Stimulated activated CD4-positive, alpha-beta T cell treated with anti-CD3 and anti-CD28 coated beads, TNF-alpha, amount 100 ng/mL, for 1 hour (primary cell): ENCODE measurements at regions not wholly inside any gene's neighbourhood (a gene's known extent, or its start where the extent isn't known, plus 50 kb on each side); places are given as distances from the start of the nearest gene placed in this dataset.
"Not testable (repeated sequence)": the region's sequence is repeated elsewhere in the genome, so short reads cannot be mapped to it uniquely, and the experiment has no call there.

ENCODE experiments used
- DNase-seq, 3 donors: peaks; one replicate each; pipeline ENCODE4 v3.0.0-alpha.2; 2020; ENCODE audit warnings: low read depth in 3 of 3, low spot score in 1 of 3

DNA sequence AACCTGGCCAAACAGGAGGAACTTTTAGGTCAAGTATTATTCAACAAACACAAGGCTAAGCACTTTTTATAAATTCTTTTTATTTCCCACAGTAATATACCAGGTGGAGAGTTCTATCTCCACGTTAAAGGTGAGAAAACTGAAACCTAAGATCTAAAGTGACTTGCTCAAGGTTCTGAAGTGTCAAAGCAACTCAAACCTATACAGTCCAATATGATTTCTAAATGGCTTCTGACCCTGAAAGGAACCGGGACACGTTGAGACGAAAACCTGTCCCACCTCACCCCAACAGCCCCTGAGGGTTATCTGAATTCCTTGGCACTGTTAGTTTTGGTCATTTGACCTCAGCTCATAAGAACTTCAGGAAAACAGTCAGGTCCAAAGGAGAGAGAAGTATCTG is 814.5 kb upstream of the LRATD1 start:
- DNase-seq, result no peak

DNA sequence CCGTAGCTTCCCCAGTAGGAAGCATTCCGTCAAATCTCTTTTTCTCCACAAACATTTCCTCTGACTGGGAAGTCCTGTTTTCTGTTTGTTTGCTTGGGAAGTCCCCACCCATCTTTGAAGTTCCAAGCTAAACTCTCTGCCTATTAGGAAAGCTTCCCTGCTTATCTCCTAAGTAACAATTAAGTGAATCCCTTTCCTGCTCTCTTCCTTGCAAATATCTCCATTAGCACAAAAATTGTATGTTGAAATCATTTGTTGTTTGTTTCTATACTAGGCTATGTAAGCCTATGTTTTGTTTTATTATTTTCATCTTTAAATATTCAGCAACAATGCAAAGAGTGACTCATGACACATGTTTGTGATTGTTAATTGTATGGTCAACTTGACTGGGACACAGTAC is 812.6 kb upstream of the LRATD1 start:
- DNase-seq, result no peak

DNA sequence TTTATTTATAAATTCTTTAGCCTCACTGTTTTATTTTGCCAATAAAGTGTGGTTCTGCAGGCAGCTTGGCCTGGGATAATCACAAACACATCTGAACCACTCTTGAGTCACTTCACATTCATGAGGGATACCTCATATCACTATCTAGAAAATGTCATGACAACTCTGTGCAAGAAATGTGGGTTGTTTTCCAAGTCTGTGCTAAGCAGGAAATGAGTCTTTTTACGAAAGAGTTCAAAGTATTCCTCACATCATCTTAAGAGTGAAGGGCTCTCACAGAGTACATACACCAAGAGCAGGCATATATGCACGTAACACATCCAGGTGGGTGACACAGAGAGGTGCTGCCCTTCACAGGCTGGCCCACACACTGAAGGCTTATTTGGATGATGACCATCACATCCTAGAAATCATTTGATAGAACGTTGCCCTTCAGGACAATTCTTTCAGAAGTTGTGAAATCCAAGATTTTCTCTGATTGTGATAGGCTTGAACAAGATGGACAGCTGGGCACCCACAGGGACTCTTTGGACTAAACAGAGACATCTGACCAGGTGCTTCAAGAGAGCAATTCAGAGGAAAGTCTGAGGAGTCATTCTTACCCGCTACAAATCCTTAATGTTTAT is 811.1 kb upstream of the LRATD1 start:
- no peak for DNase-seq

DNA sequence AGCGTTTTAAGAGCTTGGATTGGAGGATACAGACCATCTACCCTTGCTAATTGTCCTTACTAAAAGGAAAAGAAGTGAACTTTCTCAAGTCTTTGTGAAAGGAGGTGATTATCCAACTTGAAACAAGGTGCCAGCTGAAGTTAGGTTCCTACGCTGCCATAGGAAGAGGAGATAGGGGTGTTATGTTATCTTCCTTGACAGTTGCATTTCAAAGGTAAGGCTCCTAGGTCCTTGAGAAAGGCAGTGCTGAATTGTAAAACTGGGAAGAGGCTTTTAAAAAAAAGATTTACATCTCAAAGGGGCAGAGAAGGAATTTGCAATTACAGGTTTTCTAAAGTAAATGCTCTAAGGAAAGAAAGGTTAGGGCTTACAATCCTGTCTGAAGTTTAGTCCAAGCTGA is 810.2 kb upstream of the LRATD1 start:
- DNase-seq, result no peak

DNA sequence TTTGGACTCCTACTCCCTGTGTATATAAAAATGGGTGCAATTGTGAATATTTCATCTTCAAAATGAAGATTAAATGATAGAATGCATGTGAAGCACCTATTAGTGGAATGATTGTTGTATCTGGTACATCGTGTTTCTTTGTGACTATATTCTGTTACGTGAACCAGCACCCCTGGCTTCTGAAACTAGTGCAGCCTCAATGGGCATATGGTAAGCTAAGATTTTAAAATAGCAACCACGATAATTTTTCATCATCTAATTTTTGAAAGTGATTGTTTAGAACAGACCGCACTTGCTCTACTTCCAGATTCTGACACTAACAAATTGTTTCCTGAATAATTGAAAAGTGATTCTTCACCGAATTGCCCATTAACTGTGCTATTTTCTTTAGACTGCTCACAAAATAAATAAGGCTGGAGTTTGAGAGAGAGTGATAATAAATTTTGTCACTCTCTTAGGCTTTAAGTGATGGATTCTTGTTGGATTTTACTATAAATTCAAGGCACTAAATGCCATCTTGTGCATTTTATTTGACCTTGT is 806.1 kb upstream of the LRATD1 start:
- DNase-seq, result no peak

DNA sequence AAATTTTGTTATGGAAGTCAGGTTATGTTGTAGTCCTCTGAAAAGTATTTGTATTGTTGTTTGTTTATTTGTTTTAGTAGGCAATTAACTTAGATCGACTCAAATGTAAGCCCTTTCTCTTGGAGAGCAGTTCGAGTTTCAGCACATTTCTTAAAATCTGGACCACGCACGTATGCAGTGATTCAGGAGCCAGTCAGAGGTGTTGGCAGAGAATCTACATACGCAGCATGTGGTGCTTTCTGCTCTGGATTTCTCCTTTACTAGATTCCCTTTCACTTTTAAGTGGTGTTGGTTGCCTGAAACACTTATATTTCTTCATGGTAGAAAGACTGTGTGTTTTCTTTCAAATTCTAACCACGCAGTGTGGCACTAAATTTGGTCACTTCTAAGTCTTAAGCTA is 773.9 kb upstream of the LRATD1 start:
- no peak for DNase-seq

DNA sequence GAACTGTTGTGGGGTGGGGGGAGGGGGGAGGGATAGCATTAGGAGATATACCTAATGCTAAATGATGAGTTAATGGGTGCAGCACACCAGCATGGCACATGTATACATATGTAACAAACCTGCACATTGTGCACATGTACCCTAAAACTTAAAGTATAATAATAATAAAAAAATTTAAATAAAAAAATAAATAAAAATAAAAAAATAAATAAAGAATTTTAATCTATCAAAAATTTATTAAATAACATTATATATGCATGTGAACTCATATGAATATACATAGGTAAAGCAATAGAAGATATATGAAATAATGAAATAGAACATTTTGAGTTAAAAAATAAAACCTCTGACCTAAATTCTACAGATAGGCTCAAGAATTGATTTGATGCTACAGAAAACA is 764.2 kb upstream of the LRATD1 start:
- not testable (repeated sequence) for DNase-seq

DNA sequence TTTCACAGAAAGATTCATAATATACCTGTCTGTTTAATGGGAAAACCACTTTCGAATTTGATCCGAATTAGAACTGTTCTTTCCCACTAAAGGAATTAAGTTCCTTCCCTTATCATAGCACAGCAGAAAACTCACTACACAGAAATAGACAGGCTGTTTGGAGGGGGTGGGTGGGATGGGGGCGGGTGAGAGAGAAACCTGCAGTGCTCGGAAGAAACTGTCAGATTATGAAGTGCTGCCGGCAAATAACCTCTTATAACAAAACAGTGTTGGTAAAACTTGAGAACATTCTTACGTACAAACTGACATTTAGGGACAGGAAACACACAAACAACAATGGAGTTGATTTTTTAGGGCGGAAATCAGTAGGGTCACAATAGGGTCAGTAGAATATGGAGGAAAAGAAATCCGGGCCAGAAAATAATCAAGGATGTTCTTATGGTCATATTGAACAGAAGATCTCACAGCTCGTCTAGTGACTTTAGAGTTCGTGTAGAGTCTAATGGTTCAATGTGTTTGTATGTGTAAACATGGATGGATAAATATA is 756.0 kb upstream of the LRATD1 start:
- DNase-seq, result no peak

DNA sequence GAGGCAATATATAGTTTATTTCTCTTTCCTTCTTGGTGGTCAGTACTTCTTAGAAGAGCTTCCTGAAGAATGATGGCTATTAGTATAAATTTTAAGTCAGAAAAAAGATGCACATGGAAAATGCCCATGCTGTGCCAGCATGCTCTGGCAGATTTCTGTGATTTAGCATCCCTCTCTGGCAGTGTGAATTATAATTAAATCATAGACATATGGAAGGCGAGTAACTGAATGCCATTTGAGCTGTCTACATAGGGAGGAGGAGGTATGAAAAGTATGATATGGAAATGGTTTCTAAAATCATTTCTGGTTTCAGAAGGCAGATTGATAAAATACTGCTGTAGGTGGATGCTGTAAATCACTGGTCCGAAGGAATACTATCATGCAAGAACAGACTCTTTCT is 754.9 kb upstream of the LRATD1 start:
- no peak for DNase-seq

DNA sequence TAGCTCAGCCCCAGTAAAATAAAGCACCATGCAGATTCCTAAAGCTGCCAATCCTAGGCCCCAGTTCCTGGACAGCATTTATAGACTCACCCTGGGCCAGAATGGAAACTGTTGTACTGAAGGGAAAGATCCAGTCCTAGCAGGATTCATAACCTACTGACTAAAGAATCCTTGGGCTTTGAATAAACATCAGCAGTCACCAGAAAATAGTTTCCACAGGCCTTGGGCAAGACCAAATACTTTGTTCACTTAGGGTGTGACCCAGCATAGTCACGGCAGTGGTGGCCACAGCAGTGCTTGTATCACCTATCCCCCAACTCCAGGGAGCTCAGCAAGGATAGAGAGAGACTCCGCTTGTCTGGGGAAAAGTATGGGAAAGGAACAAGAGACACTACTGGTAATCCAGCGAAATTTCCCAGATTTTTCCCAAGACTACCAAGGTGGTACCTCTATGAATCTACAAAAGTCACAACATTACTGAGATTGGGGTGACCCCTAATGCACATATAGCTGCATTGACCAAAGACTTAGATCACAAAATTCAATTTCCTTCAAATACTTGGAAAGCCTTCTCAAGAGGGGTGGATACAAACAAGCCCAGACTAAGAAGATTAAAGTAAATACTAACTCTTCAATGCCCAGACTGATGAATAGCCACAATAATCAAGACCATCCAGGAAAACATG is 748.1 kb upstream of the LRATD1 start:
- no peak for DNase-seq

DNA sequence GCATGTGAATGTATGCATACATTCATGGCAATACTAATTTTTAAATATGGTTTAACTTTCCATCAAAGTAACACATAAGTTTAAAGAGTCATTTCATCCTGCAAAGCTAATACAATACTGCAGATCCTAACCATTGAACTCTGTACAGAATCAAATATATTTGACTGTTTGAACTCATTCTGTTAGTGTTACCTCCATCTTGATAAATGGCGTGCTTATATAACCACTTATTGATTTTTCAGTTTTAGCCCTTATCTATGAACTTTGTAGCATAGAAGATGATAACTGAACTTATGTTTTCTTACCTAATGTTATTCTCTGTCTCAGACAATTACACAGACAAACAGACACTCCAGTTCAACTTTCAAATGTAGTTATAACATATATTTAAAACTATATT is 731.0 kb upstream of the LRATD1 start:
- no peak for DNase-seq

DNA sequence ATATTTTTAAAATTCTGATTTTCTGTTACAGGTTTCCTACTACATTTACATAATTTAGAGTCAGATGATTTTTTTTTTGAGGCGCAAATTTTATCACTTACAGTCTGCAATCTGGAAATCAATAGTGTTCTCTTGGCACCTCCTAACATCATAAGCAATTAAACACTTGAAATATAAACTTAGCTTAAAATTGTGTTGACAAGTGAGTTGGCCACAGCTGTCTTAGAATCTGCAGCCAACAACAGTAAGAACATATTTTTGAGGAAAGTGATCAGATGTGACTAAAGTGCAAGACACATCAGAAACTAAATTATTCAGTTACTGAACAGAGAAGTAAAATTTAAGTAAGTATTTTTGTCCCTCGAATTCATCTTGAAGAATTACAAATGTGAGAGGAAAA is 726.7 kb upstream of the LRATD1 start:
- no peak for DNase-seq

DNA sequence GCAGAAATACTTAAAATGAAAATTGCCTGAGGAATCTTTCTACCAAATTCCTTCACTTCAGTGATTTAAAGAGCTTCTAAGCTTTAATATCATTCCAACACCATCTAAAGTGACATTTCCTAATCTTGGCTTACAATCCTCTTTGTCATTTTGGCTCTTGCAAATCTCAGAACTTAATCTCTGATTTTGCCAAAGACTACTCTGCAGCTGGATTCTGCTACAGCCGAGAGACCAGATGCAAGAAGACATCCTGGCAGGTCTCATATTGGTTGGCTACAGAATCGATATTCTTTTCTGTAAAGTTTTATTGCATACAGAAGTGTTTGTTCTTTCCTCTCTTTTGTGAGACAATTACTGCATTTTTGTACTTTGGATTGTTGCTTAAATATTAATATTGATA is 716.5 kb upstream of the LRATD1 start:
- no peak for DNase-seq

DNA sequence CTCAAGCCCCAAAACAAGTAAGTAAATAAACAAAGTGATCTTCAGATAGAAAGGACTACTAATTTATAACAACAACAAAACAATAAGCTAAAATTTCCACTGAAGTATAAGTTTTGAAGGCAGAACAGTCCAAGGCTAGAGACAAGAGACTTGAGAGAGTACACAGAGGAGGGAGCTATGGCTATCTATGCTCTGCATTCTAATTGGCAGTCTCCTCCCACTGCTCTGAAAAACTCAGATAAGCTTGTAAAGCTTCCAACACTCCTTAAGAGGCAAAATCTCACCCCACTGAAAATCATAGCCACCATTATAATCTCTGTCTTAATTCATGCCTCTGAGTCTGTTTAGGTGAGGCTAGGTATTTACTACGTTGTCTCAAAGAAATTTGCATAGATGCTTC is 714.6 kb upstream of the LRATD1 start:
- no peak for DNase-seq

DNA sequence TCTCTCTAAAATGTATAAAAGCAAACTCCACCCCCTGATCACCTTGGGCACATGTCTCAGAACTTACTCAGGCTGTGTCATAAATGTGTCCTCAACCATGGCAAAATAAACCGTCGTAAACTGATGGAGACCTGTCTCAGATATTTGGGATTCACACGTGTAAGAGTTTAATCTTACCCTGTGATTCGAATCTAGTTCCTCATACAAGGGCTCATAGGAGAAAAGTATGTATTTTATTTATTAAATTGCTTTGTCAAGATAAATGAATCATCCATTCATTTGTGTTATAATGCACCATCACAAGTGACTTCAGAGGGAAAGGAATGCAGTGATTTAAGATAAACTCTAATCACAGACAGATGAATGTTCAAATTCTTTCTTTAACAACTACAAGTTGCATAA is 712.5 kb upstream of the LRATD1 start:
- DNase-seq, result no peak

DNA sequence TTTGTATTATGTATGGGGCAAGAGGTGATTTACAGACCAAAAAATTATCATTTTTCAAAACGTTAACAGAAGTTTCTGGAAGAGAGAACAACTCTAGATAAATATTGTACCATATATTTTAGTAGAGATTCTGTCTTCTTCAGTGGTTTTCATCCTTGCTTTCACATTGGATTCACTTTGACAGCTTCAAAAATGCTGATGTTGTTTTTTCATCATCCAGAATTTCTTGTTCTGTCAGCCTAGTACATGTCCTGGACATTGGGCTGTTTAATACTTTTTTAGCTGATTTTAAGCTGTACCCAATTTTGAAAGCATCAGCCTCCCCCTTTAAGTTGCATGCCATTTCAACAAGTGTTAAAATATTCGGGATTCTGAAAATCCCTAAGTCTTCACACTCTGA is 711.3 kb upstream of the LRATD1 start:
- no peak for DNase-seq

DNA sequence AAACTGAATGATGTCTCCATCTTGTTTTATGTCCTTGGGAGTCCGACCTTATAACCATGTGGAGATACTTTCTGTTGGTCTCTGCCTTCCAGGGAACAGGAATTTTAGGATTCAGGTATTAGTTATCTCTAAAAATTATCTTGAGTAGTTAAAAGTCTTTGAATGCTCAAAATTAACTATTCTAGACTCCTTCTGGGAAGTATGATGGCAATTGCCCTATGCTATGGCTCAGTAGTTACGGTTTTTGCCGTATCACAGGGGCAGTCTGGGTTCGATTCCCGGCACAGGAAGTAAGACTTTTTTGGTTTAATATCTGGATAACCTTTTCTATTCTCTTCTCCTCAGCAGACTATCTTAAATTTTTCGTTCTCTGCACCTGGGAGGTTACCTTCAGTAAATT is 708.7 kb upstream of the LRATD1 start:
- DNase-seq, result no peak

DNA sequence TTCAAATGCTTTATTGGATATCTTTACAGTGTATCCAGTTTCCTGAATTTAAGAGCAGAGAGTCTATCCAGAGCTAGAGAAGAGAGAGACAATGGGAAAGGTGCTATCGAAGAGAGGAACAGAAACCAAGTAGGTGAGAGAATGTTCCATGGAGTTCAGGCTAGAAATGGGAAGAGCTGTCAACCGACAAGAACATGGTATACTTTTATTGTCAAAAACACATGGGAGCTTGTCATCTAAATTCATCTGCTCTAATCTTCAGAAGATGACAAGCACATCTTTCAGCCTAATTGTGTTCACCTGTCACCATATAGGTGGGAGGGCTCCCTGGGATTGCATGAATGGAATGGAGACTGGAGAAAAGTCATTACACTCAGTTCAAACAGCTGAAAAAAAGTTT is 690.4 kb upstream of the LRATD1 start:
- no peak for DNase-seq

DNA sequence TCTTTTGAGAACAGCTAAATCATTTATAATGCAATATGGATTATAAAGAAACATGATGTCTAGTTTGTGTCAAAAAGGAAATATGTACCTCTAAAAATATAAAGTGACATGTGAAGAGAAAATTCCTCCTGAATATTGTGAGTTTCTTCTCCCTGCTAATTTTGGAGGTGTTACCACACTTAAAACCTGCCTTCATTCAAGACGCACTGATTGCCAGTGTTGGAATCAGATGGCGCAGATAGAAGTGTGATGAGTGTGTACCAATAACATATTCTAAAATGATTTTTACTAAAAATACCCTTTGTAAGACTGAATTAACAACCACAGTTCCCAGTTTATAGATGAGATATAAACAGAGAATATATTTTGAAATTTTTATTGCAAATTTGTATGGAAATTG is 681.8 kb upstream of the LRATD1 start:
- DNase-seq, result no peak

DNA sequence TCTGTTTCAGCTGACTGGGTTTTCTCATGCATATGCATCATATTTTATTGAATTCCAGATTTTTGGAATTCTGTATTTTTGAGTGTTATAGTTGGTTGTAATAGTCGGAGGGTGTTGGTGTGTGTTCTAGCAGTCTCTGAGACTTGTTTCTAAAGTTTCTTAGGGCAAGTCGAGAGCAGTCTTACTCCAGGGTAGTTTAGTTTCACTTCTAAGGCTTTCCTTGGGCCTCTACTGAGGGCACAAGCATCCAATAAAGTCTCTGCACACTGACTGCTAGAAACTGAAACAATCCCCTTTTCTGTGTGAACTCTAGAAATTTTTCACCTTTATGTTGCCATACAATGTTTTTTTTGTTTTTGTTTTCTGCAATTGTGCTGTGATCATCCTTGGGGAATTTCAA is 663.7 kb upstream of the LRATD1 start:
- DNase-seq, result no peak

DNA sequence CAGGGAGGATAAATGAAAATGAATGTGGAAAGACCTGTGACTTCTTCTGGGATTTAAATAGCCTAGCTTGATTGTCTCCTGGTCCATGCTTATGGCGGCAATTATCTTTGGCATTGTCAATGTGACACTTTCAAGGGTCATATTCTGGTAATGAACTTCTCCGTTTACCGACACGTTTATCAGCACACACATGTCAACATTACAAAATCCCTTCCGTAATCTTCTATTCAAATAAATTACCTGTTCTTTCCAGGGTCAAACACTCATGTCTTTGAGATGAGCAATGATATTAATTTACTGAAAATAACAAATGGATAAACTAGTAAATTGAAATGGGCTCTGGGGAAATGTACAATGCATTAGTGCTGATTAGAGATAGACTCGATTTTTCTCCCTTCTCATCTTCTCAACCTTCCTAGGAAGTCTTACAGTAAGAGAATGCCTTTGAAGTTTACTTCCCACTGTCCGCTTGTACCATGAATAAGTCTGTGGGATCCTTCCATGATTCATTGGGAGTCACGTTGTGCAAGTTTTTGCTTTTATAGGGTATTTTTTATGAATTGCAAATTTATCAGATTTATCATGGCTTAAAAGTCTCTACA is 646.3 kb upstream of the LRATD1 start:
- no peak for DNase-seq

DNA sequence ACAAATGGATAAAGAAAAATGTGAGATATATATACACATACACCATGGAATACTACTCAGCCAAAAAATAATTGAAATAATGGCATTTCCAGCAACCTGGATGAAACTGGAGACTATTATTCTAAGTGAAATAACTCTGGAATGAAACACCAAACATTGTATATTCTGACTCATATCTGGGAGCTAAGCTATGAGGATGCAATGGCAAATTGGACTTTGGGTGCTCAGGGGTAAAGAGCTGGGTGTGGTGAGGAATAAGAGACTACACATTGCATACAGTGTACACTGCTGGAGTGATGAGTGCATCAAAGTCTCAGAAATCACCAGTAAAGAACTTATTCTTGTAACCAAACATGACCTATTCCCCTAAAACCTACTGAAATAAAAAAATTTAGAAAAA is 636.0 kb upstream of the LRATD1 start:
- no peak for DNase-seq
